ENCODE measurements at regions not wholly inside any gene's neighbourhood (a gene's known extent, or its start where the extent isn't known, plus 50 kb on each side); places are given as distances from the start of the nearest gene placed in this dataset.

- Histone ChIP-seq H3K4me1 (peaks cover 2 to 7% (median 4%) of the 10 kb centered on the region in 4 donors), H3K36me3 (no peaks in the 10 kb centered on the region), H3K27ac (no peak overlapping the region), H3K4me3 (no peak overlapping the region), H3K27me3 (no peaks in the 10 kb centered on the region), H3K9me3 (no peaks in the 10 kb centered on the region)
- TF ChIP-seq CTCF (IDR thresholded peaks at IDR 0.05) (no peak), POLR2A (IDR thresholded peaks at IDR 0.05) (no peak), POLR2AphosphoS5 (IDR thresholded peaks at IDR 0.05) (no peak), EP300 (IDR thresholded peaks at IDR 0.05; ENCODE audit: low read depth) (no peak)
- in situ Hi-C loops (cut with MboI; ENCODE audit: low pct_ligation_motif_present in 1 of 4, low pct_unique_long_range_greater_than_20kb in 1 of 4, low sequenced_read_pairs in 3 of 4) (loop anchor here in 3 of 4 donors (10.0 to 25.0 kb wide), 3 partner anchors 208 to 498 kb away; no protein-coding TSS in a partner anchor), intact Hi-C loops (cut with DNase I; ENCODE audit: low total_unique reads) (loop anchor here (10.0 kb wide), 1 partner anchor 92 kb away; no protein-coding TSS in a partner anchor)
- DNase-seq, result no peak
These were observed 178.0 kb downstream of the CAND1 start for GRCh38 chr12:67447180-67447579.

GRCh38 chr12:67449591-67450052 is 180.5 kb downstream of the CAND1 start:
- H3K27me3 ChIP-seq, result no peaks in the 10 kb centered on the region
- no peak for DNase-seq
- H3K9me3 ChIP-seq, result no peaks in the 10 kb centered on the region
- no peak overlapping the region for H3K4me3 ChIP-seq
- no peaks in the 10 kb centered on the region for H3K36me3 ChIP-seq
- TF ChIP-seq CTCF (IDR thresholded peaks at IDR 0.05) (no peak), EP300 (IDR thresholded peaks at IDR 0.05; ENCODE audit: low read depth) (no peak), POLR2A (IDR thresholded peaks at IDR 0.05) (no peak), POLR2AphosphoS5 (IDR thresholded peaks at IDR 0.05) (no peak)
- in situ Hi-C loops (cut with MboI; ENCODE audit: low pct_ligation_motif_present in 1 of 4, low pct_unique_long_range_greater_than_20kb in 1 of 4, low sequenced_read_pairs in 3 of 4) (loop anchor here in 3 of 4 donors (10.0 to 25.0 kb wide), 3 partner anchors 205 to 495 kb away; no protein-coding TSS in a partner anchor), intact Hi-C loops (cut with DNase I; ENCODE audit: low total_unique reads) (loop anchor here (10.0 kb wide), 1 partner anchor 95 kb away; no protein-coding TSS in a partner anchor)
- 59% methylated on average over 6 of the region's 6 CpGs; no CpG with 5 or more reads in 1 of the 2 donors for WGBS, 2 donors (ENCODE audit: low coverage in 1 of 2)
- no peak overlapping the region for H3K27ac ChIP-seq
- H3K4me1 ChIP-seq, result no peaks in the 10 kb centered on the region

GRCh38 chr12:67450441-67450840 is 181.3 kb downstream of the CAND1 start:
- no peak for DNase-seq
- in situ Hi-C loops (cut with MboI; ENCODE audit: low pct_ligation_motif_present in 1 of 4, low pct_unique_long_range_greater_than_20kb in 1 of 4, low sequenced_read_pairs in 3 of 4) (no loop called here), intact Hi-C loops (cut with DNase I; ENCODE audit: low total_unique reads) (no loop called here)
- 83 to 90% methylated on average over 2 to 4 of the region's 4 CpGs for WGBS, 2 donors (ENCODE audit: low coverage in 1 of 2)
- no peaks in the 10 kb centered on the region for H3K9me3 ChIP-seq
- no peak for TF ChIP-seq CTCF (IDR thresholded peaks at IDR 0.05)
- TF ChIP-seq EP300 (IDR thresholded peaks at IDR 0.05; ENCODE audit: low read depth), result no peak
- no peak for TF ChIP-seq POLR2A (IDR thresholded peaks at IDR 0.05)
- TF ChIP-seq POLR2AphosphoS5 (IDR thresholded peaks at IDR 0.05), result no peak
- no peaks in the 10 kb centered on the region for H3K27me3 ChIP-seq
- no peaks in the 10 kb centered on the region for H3K4me1 ChIP-seq
- H3K4me3 ChIP-seq, result no peak overlapping the region
- H3K27ac ChIP-seq, result no peak overlapping the region
- no peaks in the 10 kb centered on the region for H3K36me3 ChIP-seq

- 84 to 88% methylated on average over 2 to 4 of the region's 4 CpGs for WGBS, 2 donors (ENCODE audit: low coverage in 1 of 2)
- Histone ChIP-seq H3K27me3 (no peaks in the 10 kb centered on the region), H3K9me3 (no peaks in the 10 kb centered on the region), H3K4me1 (peaks cover 0 to 2% (median 0%) of the 10 kb centered on the region in 4 donors), H3K4me3 (no peak overlapping the region), H3K27ac (no peak overlapping the region), H3K36me3 (no peaks in the 10 kb centered on the region)
- intact Hi-C loops (cut with DNase I; ENCODE audit: low total_unique reads) (no loop called here), in situ Hi-C loops (cut with MboI; ENCODE audit: low pct_ligation_motif_present in 1 of 4, low pct_unique_long_range_greater_than_20kb in 1 of 4, low sequenced_read_pairs in 3 of 4) (no loop called here)
- DNase-seq, result no peak
- TF ChIP-seq CTCF (IDR thresholded peaks at IDR 0.05), result no peak
- no peak for TF ChIP-seq POLR2A (IDR thresholded peaks at IDR 0.05)
- no peak for TF ChIP-seq POLR2AphosphoS5 (IDR thresholded peaks at IDR 0.05)
- no peak for TF ChIP-seq EP300 (IDR thresholded peaks at IDR 0.05; ENCODE audit: low read depth)
These were observed 182.0 kb downstream of the CAND1 start for GRCh38 chr12:67451206-67451605.

All from transverse colon (tissue), 4 donors.